ENCODE measurements at regions not wholly inside any gene's neighbourhood (a gene's known extent, or its start where the extent isn't known, plus 50 kb on each side); places are given as distances from the start of the nearest gene placed in this dataset.

GRCh38 chr2:234195516-234195915, 145.0 kb downstream of the SPP2 start:
- ATAC-seq, result no peak
- TF ChIP-seq, protein P1, sequence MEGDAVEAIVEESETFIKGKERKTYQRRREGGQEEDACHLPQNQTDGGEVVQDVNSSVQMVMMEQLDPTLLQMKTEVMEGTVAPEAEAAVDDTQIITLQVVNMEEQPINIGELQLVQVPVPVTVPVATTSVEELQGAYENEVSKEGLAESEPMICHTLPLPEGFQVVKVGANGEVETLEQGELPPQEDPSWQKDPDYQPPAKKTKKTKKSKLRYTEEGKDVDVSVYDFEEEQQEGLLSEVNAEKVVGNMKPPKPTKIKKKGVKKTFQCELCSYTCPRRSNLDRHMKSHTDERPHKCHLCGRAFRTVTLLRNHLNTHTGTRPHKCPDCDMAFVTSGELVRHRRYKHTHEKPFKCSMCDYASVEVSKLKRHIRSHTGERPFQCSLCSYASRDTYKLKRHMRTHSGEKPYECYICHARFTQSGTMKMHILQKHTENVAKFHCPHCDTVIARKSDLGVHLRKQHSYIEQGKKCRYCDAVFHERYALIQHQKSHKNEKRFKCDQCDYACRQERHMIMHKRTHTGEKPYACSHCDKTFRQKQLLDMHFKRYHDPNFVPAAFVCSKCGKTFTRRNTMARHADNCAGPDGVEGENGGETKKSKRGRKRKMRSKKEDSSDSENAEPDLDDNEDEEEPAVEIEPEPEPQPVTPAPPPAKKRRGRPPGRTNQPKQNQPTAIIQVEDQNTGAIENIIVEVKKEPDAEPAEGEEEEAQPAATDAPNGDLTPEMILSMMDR (IDR thresholded peaks at IDR 0.05), result no peak
- DNase-seq, result no peak
- Histone ChIP-seq H3K36me3 (ENCODE audit: low read depth) (no peaks in the 10 kb centered on the region), H3K9me3 (no peaks in the 10 kb centered on the region), H3K4me3 (no peak overlapping the region), H3K4me1 (ENCODE audit: low read depth) (no peaks in the 10 kb centered on the region)
- intact Hi-C loops (cut with DNase I, micrococcal nuclease), result no loop called here

DNA sequence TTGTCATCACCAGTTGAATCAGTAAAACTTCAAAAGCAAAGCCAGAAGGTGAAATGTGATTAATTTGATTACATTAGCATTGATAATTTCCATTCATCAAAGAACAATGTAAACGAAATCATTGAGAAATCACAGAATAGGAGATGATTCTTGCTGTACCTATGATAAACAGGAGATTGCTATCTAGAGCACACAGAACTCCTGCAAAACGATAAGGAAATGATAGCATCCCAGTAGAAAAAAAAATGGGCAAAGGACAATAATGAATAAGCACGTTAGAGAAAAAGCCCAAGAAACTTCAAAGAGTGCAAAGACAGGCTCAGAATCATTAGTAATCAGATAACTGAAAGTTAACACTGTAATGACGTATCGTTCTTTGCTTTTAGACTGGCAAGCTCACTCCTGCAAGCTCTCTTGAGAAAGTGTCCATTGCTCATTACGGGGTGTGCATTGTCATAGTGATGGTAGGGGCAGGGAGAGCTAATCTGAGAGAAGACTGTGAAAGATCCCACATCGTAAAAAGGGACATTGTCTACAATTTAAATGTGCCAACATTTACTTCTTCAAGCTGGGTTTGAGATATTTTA, 143.6 kb downstream of the SPP2 start:
- TF ChIP-seq, protein P1 (IDR thresholded peaks at IDR 0.05), result no peak
- Histone ChIP-seq H3K4me3 (no peak overlapping the region), H3K36me3 (ENCODE audit: low read depth) (no peaks in the 10 kb centered on the region), H3K9me3 (no peaks in the 10 kb centered on the region), H3K4me1 (ENCODE audit: low read depth) (no peaks in the 10 kb centered on the region)
- intact Hi-C loops (cut with DNase I, micrococcal nuclease), result no loop called here
- ATAC-seq (no peak), DNase-seq (no peak)

GRCh38 chr2:234191819-234192407, 141.4 kb downstream of the SPP2 start:
- intact Hi-C loops (cut with DNase I, micrococcal nuclease), result no loop called here
- TF ChIP-seq, protein P1 (IDR thresholded peaks at IDR 0.05), result no peak
- no peaks in the 10 kb centered on the region for H3K36me3 ChIP-seq (ENCODE audit: low read depth)
- H3K9me3 ChIP-seq, result no peaks in the 10 kb centered on the region
- DNase-seq, result no peak
- ATAC-seq, result no peak
- no peaks in the 10 kb centered on the region for H3K4me1 ChIP-seq (ENCODE audit: low read depth)
- no peak overlapping the region for H3K4me3 ChIP-seq

DNA sequence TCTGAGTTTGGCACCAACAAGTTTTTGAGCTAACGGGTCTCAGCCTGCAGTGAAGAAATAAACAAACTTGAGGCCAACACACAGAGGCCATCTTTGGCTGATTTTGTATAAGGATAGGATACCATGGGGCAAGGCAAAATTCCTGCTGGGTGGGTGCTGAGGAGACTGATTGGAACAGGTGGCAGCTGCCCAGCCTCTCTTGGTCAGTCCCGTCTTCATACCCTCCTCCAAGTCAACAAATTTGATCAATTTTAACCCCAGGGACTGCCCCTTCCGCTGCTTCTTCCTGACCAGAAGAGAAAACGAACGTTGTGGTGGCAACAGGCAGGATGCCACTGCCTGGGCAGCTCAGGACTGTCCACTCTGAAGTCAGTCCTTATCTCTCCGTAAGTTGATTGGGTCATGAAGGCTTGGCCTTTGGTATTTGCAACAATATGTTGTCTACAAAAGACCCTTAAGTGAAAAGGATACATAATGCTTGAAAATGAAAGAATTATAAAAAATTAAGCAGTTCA, 139.3 kb downstream of the SPP2 start:
- H3K4me3 ChIP-seq, result no peak overlapping the region

GRCh38 chr2:234189230-234189629, 138.7 kb downstream of the SPP2 start:
- no peak overlapping the region for H3K4me3 ChIP-seq
- DNase-seq (no peak), ATAC-seq (no peak)
- no peaks in the 10 kb centered on the region for H3K4me1 ChIP-seq (ENCODE audit: low read depth)
- H3K9me3 ChIP-seq, result no peaks in the 10 kb centered on the region
- TF ChIP-seq, protein P1 (IDR thresholded peaks at IDR 0.05), result no peak
- intact Hi-C loops (cut with DNase I, micrococcal nuclease), result no loop called here
- no peaks in the 10 kb centered on the region for H3K36me3 ChIP-seq (ENCODE audit: low read depth)

More for the DNA sequence above, 139.3 kb downstream of the SPP2 start:
- DNase-seq (no peak), ATAC-seq (no peak)
- intact Hi-C loops (cut with DNase I, micrococcal nuclease), result no loop called here
- Histone ChIP-seq H3K9me3 (no peaks in the 10 kb centered on the region), H3K4me1 (ENCODE audit: low read depth) (no peaks in the 10 kb centered on the region), H3K36me3 (ENCODE audit: low read depth) (no peaks in the 10 kb centered on the region)
- TF ChIP-seq, protein P1 (IDR thresholded peaks at IDR 0.05), result no peak
